ENCODE measurements at regions not wholly inside any gene's neighbourhood (a gene's known extent, or its start where the extent isn't known, plus 50 kb on each side); places are given as distances from the start of the nearest gene placed in this dataset.

DNA sequence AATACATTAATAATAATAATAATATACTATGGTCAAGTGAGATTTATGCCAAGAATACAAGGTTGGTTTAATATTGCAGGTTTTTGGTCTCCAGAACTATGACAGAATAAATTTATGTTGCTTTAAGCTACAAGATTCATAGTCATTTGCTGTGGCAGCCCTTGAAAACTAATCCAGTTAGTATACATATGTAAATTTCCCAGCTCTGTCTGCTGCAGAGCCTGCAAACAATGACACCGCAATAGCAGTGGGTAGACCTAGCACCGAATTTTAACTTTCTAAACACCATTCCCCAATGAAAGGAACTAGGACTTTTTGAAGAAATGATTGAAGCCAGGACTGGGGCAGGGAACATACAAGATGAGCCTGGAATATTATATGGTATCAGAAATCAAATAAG is 647.7 kb upstream of the NRSN1 start:
- H2AFZ ChIP-seq (ENCODE audit: low read depth, low read length): no peak overlapping the region

GRCh38 chr6:23483896-23484295 is 642.1 kb upstream of the NRSN1 start:
- no peak overlapping the region for H3K9ac ChIP-seq (replicated peaks; ENCODE audit: extremely low read depth, insufficient read depth, low read length)
- dilution Hi-C loops (cut with MboI; ENCODE audit: extremely low pct_ligation_motif_present, low sequenced_read_pairs): no loop called here

More for the DNA sequence above, 647.7 kb upstream of the NRSN1 start:
- no peaks in the 10 kb centered on the region for H3K27me3 ChIP-seq (ENCODE audit: control insufficient read depth in 2 of 2, insufficient read depth in 2 of 2, low read length in 2 of 2)
- H4K20me1 ChIP-seq (replicated peaks; ENCODE audit: control insufficient read depth, extremely low read depth, insufficient read depth, low read length): no peaks in the 10 kb centered on the region
- no peak overlapping the region for H3K4me2 ChIP-seq (ENCODE audit: insufficient read depth, low read length)
- no peak overlapping the region for H3K4me3 ChIP-seq (replicated peaks in 1 of 3; ENCODE audit: insufficient read depth in 1 of 3, low read depth in 1 of 3, low read length in 3 of 3)
- intact Hi-C loops (cut with micrococcal nuclease) (no loop called here), dilution Hi-C loops (cut with MboI; ENCODE audit: extremely low pct_ligation_motif_present, low sequenced_read_pairs) (no loop called here)
- no peak for FAIRE-seq
- no peaks in the 10 kb centered on the region for H3K79me2 ChIP-seq (ENCODE audit: control insufficient read depth, insufficient read depth, low read length)
- H3K4me1 ChIP-seq (ENCODE audit: control insufficient read depth, extremely low read depth, insufficient read depth, low read length): no peaks in the 10 kb centered on the region
- H3K36me3 ChIP-seq (ENCODE audit: control insufficient read depth in 2 of 2, extremely low read depth in 1 of 2, insufficient read depth in 2 of 2, low read length in 2 of 2): no peaks in the 10 kb centered on the region
- H3K9me1 ChIP-seq (replicated peaks; ENCODE audit: control insufficient read depth, extremely low read depth, insufficient read depth, low read length): no peaks in the 10 kb centered on the region
- no TSS peak for BruUV-seq (replicated peaks)
- H3K27ac ChIP-seq (ENCODE audit: insufficient read depth, low read depth, low read length): no peak overlapping the region
- CTCF ChIA-PET: no interaction called here
- TF ChIP-seq EZH2 (IDR thresholded peaks at IDR 0.05; ENCODE audit: borderline replicate concordance, low read depth, low read length, severe bottlenecking): no peak
- no peak for TF ChIP-seq MYC (IDR thresholded peaks at IDR 0.05; ENCODE audit: low read depth, low read length)
- DNase-seq (ENCODE audit: low read depth, low spot score): no peak
- no peaks in the 10 kb centered on the region for H3K9me3 ChIP-seq (replicated peaks; ENCODE audit: control insufficient read depth, insufficient read depth, low read length)
- POLR2A ChIA-PET: no interaction called here
- H3K9ac ChIP-seq (replicated peaks; ENCODE audit: extremely low read depth, insufficient read depth, low read length): no peak overlapping the region

More at GRCh38 chr6:23483896-23484295, 642.1 kb upstream of the NRSN1 start:
- ChIA-PET CTCF (no interaction called here), POLR2A (no interaction called here)
- no TSS peak for BruUV-seq (replicated peaks)
- Histone ChIP-seq H3K4me1 (ENCODE audit: control insufficient read depth, extremely low read depth, insufficient read depth, low read length) (no peaks in the 10 kb centered on the region), H3K9me3 (replicated peaks; ENCODE audit: control insufficient read depth, insufficient read depth, low read length) (no peaks in the 10 kb centered on the region), H3K27ac (ENCODE audit: insufficient read depth, low read depth, low read length) (no peak overlapping the region), H3K4me2 (ENCODE audit: insufficient read depth, low read length) (no peak overlapping the region), H2AFZ (ENCODE audit: low read depth, low read length) (no peak overlapping the region), H3K79me2 (ENCODE audit: control insufficient read depth, insufficient read depth, low read length) (no peaks in the 10 kb centered on the region), H3K27me3 (ENCODE audit: control insufficient read depth in 2 of 2, insufficient read depth in 2 of 2, low read length in 2 of 2) (no peaks in the 10 kb centered on the region), H3K4me3 (replicated peaks in 1 of 3; ENCODE audit: insufficient read depth in 1 of 3, low read depth in 1 of 3, low read length in 3 of 3) (no peak overlapping the region), H4K20me1 (replicated peaks; ENCODE audit: control insufficient read depth, extremely low read depth, insufficient read depth, low read length) (no peaks in the 10 kb centered on the region), H3K9me1 (replicated peaks; ENCODE audit: control insufficient read depth, extremely low read depth, insufficient read depth, low read length) (no peaks in the 10 kb centered on the region), H3K36me3 (ENCODE audit: control insufficient read depth in 2 of 2, extremely low read depth in 1 of 2, insufficient read depth in 2 of 2, low read length in 2 of 2) (no peaks in the 10 kb centered on the region)
- TF ChIP-seq JUN (IDR thresholded peaks at IDR 0.05; ENCODE audit: borderline replicate concordance, insufficient read depth, insufficient read length, low read depth) (no peak), EZH2 (IDR thresholded peaks at IDR 0.05; ENCODE audit: borderline replicate concordance, low read depth, low read length, severe bottlenecking) (no peak), FOS (IDR thresholded peaks at IDR 0.05; ENCODE audit: borderline replicate concordance, insufficient read depth, low read length) (no peak), POLR2A (IDR thresholded peaks at IDR 0.05; ENCODE audit: low read depth, low read length) (no peak), POLR2AphosphoS5 (IDR thresholded peaks at IDR 0.05; ENCODE audit: insufficient read depth, low read depth, low read length) (no peak), GATA2 (IDR thresholded peaks at IDR 0.05; ENCODE audit: insufficient read depth, insufficient read length, low read depth, low read length) (no peak)
- TF ChIP-seq, protein P1, sequence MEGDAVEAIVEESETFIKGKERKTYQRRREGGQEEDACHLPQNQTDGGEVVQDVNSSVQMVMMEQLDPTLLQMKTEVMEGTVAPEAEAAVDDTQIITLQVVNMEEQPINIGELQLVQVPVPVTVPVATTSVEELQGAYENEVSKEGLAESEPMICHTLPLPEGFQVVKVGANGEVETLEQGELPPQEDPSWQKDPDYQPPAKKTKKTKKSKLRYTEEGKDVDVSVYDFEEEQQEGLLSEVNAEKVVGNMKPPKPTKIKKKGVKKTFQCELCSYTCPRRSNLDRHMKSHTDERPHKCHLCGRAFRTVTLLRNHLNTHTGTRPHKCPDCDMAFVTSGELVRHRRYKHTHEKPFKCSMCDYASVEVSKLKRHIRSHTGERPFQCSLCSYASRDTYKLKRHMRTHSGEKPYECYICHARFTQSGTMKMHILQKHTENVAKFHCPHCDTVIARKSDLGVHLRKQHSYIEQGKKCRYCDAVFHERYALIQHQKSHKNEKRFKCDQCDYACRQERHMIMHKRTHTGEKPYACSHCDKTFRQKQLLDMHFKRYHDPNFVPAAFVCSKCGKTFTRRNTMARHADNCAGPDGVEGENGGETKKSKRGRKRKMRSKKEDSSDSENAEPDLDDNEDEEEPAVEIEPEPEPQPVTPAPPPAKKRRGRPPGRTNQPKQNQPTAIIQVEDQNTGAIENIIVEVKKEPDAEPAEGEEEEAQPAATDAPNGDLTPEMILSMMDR (IDR thresholded peaks at IDR 0.05; ENCODE audit: extremely low read depth in 1 of 2, insufficient read depth in 1 of 2, low read depth in 1 of 2, low read length in 2 of 2): no peak
- DNase-seq (ENCODE audit: low read depth, low spot score) (no peak), FAIRE-seq (no peak)
- intact Hi-C loops (cut with micrococcal nuclease): no loop called here
